Choroid plexus epithelial cell (primary cell): ENCODE measurements at regions not wholly inside any gene's neighbourhood (a gene's known extent, or its start where the extent isn't known, plus 50 kb on each side); places are given as distances from the start of the nearest gene placed in this dataset.

Experiments
- DNase-seq: peaks from one replicate; pipeline ENCODE4 v3.0.0-alpha.2; 2010; ENCODE audit warnings: low read depth
- H3K4me3 ChIP-seq: 2 replicates; pipeline ENCODE4 v1.5.1; 2011; ENCODE audit warnings: low read depth, mild to moderate bottlenecking, control low read depth, low read length, moderate library complexity
- TF ChIP-seq, protein P1 (sequence below): conservative IDR thresholded peaks from 2 replicates; pipeline ENCODE4 v1.5.1; 2011; ENCODE audit warnings: low read depth, mild to moderate bottlenecking, control low read depth, inconsistent platforms, low read length, moderate library complexity

DNA sequence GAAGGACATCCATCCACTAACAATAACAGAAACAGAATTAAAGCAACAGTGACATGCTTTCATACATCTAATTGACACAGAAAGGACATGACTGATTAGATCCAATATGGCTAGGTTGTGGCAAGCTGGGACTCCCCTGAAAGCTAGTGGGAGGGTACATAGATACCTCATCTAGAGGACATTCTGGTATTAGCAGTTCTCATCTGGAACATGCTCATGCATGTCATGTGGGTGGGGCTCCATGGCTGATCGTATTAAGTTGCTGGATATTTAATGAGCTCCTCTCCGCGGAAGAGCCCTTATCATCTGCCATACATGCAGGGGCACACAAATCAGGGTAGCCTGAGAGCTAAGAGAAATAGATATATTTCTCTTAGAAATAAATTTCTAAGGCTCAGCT, 358.9 kb downstream of the ICE1 start:
- no peak overlapping the region for H3K4me3 ChIP-seq
- TF ChIP-seq, protein P1, sequence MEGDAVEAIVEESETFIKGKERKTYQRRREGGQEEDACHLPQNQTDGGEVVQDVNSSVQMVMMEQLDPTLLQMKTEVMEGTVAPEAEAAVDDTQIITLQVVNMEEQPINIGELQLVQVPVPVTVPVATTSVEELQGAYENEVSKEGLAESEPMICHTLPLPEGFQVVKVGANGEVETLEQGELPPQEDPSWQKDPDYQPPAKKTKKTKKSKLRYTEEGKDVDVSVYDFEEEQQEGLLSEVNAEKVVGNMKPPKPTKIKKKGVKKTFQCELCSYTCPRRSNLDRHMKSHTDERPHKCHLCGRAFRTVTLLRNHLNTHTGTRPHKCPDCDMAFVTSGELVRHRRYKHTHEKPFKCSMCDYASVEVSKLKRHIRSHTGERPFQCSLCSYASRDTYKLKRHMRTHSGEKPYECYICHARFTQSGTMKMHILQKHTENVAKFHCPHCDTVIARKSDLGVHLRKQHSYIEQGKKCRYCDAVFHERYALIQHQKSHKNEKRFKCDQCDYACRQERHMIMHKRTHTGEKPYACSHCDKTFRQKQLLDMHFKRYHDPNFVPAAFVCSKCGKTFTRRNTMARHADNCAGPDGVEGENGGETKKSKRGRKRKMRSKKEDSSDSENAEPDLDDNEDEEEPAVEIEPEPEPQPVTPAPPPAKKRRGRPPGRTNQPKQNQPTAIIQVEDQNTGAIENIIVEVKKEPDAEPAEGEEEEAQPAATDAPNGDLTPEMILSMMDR, result no peak
- DNase-seq, result no peak

DNA sequence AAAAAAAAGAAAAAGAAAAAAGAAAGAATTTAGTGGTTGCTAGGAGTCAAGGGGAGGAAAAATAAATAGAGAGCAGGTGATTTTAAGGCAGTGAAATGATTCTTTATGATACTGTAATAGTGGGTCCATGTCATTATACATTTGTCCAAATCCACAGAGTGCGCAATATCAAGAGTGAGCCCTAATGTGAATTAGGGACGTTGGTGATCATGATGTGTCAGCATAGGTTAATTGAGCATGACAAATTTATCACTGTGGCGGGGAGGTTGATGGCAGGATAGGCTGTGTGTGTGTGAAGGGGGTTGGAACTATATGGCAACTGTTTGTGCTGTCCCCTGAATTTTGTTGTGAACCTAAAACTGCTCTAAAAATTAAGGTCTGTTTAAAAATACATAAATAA, 357.8 kb downstream of the ICE1 start:
- H3K4me3 ChIP-seq, result no peak overlapping the region
- DNase-seq, result no peak

DNA sequence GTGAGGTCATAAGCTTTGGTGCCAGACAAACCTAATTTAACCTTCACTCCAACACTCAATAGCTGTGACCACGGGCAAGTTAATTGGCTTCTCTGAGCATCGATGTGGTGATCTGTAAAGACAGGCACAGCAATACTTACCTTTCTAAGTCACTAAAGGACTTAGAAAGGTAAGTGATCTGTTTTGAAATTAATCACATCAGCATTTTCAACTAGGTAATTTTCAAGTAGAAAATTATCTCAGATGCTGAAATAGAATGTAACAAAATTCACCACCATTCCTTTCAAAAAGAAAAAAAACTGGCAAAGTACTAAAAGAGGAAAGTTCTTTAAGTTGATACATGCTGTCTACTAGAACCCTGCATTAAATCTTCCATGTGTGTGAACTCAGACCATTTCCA, 354.5 kb downstream of the ICE1 start:
- DNase-seq, result no peak
- H3K4me3 ChIP-seq, result no peak overlapping the region
- TF ChIP-seq, protein P1, result no peak

More for the DNA sequence above, 357.8 kb downstream of the ICE1 start:
- TF ChIP-seq, protein P1, result no peak

DNA sequence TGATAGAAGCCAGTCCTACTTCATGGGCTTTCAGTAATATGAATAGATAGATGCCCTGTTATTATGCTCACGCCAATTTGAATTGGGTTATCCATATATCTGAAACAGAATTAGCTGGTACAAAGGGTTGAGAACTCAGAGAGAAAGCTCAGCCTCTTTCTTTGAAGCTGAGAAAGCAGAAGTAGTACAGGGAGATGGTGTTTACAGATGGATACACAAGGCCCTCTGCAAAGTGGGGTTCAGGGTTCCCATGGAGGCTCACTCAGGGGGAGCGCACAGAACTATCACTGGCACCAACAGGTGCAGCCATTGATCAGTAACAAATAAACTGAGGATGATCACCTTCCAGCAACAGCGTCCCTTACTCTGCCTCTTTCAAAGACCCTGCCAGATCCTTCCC, 349.7 kb downstream of the ICE1 start:
- no peak overlapping the region for H3K4me3 ChIP-seq
- TF ChIP-seq, protein P1, result no peak
- DNase-seq, result no peak

DNA sequence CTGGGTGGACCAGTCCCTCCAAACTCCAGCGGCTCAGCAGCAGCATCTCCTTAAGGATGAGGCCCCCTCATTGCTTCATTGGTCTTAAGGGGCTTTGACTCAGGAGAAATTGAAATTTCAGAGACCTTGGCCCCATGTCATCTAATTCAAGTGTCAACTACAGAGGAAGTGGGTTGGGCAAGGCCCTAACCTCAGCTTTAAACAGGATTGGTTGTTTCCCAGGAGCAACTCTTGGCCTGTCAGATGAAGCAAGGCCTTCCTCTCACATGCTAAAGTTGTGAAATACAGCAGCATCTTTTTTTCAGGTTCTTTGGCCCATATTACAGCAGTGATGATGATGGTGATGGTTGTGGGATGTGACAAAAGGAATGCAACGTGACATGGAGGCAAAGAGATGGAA, 348.3 kb downstream of the ICE1 start:
- DNase-seq, result no peak
- TF ChIP-seq, protein P1, result no peak
- no peak overlapping the region for H3K4me3 ChIP-seq

DNA sequence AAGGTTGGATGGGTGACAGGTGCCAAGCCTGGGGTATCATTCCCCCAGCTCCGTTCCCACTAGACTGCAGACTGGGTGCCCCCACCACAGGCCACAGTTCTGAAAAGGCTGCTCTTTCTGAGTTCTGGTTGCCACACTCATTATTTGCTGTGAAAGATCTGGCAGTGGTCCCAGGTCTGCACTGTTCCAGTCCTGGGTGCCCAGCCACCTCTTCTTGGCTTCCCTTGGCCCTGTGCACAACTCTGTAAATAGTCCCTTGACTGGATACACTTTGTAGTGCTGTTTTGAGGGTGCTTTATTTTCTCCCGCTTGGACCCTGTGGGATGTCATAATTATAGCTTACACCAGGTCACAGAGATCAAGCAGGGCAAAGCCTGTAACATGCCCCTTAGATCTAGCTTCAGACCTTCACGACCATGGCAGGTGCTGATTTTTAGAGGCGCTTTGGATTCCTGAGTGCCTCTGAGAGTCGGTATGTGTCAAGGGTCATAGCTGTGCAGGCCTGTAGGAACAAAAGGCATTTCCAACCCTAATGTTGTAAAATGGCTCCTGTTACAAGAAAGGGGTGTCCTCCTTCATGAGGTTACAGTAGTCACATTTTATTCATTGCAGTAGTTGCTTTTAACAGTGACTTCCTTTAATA, 344.9 kb downstream of the ICE1 start:
- TF ChIP-seq, protein P1, result no peak
- DNase-seq, result no peak
- H3K4me3 ChIP-seq, result no peak overlapping the region

DNA sequence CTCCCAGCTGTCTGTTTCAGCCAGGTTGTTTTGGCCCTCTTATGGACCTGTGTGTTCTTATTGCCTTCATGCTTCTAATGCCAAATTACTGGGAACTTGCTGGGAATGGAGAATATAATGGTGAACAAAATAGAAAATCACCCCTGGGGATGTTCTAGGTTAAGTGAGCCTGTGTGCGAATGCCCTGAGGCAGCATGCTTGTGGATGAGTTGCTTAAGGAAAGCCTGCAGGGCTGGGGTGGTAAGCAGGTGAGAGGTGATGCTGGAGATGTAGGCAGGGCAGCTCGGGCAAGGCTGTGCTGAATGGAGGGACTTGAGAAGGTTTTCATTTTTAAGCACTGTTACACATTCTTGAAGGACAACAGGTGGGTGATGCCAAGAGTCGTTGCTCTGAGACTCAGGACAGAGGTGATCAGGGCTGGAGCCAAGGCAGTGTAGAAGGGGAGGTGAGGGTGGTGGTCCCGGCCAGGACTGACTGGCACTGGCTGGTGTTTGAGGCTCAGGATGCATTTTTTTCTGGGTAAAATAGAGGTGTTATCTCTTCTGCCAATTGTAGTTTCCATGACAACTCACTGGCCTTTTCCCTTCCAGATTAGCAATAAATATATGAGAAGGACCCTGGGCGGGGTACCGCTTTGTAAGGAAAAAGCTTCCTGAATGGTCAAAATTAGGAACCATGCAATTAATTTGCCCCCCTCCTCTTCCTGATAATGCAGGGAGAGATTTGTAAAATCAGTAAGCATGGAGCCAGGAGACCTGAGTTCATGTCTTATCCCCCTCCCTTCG, 342.8 kb downstream of the ICE1 start:
- no peak for DNase-seq
- TF ChIP-seq, protein P1, result no peak
- H3K4me3 ChIP-seq, result no peak overlapping the region
